Suprapubic skin (tissue), 4 donors: ENCODE measurements at regions not wholly inside any gene's neighbourhood (a gene's known extent, or its start where the extent isn't known, plus 50 kb on each side); places are given as distances from the start of the nearest gene placed in this dataset.

Experiments used
- DNase-seq, 2 donors: peaks; one replicate each; pipeline ENCODE4 v3.0.0-alpha.2; 2019; ENCODE audit warnings: low spot score in 2 of 2
- H3K27ac ChIP-seq: fragments of 200-600 bp; sonication (generic); one replicate; pipeline ENCODE4 v1.5.1; 2019
- H3K27me3 ChIP-seq: fragments of 200-600 bp; sonication (generic); one replicate; pipeline ENCODE4 v1.5.1; 2019
- H3K36me3 ChIP-seq: fragments of 200-600 bp; sonication (generic); one replicate; pipeline ENCODE4 v1.5.1; 2019
- H3K4me1 ChIP-seq: fragments of 200-600 bp; sonication (generic); one replicate; pipeline ENCODE4 v1.5.1; 2019
- H3K4me3 ChIP-seq: fragments of 200-600 bp; sonication (generic); one replicate; pipeline ENCODE4 v1.5.1; 2019; ENCODE audit warnings: mild to moderate bottlenecking
- H3K9me3 ChIP-seq: fragments of 200-600 bp; sonication (generic); one replicate; pipeline ENCODE4 v1.5.1; 2019
- CTCF ChIP-seq, 2 donors: fragments of 200-600 bp in 1 of 2; fragments of 450-650 bp in 1 of 2; sonication (generic) in 1 of 2; IDR thresholded peaks; one replicate each; pipeline ENCODE4 v1.5.1; 2016 to 2019; ENCODE audit warnings: antibody characterized with exemption in 2 of 2, mild to moderate bottlenecking in 1 of 2, moderate library complexity in 1 of 2
- EP300 ChIP-seq: sonication (generic); formaldehyde crosslinking; IDR thresholded peaks from one replicate; pipeline ENCODE4 v1.6.1; 2017; ENCODE audit warnings: antibody characterized with exemption
- POLR2A ChIP-seq, 2 donors: fragments of 450-650 bp; IDR thresholded peaks; one replicate each; pipeline ENCODE4 v1.6.1; 2017; ENCODE audit warnings: antibody characterized with exemption in 2 of 2, mild to moderate bottlenecking in 2 of 2, moderate library complexity in 2 of 2
- POLR2AphosphoS5 ChIP-seq, 3 donors: sonication (generic); formaldehyde crosslinking; IDR thresholded peaks; one replicate each; pipeline ENCODE4 v1.6.1; 2017; ENCODE audit warnings: antibody characterized with exemption in 3 of 3
- WGBS: methylation state at CpG from one replicate; pipeline ENCODE4 v1.1.5; 2018; 5-methylcytosine and 5-hydroxymethylcytosine counted together

- no peak overlapping the region for H3K4me3 ChIP-seq
- 100% methylated on average over 1 of the region's 1 CpG for WGBS
- no peaks in the 10 kb centered on the region for H3K4me1 ChIP-seq
- no peaks in the 10 kb centered on the region for H3K27me3 ChIP-seq
- no peak for TF ChIP-seq EP300
- no peak for TF ChIP-seq CTCF (IDR thresholded peaks at IDR 0.05)
- no peak for TF ChIP-seq POLR2AphosphoS5 (IDR thresholded peaks at IDR 0.05)
- no peak for TF ChIP-seq POLR2A (IDR thresholded peaks at IDR 0.05)
- no peak overlapping the region for H3K27ac ChIP-seq
- no peaks in the 10 kb centered on the region for H3K9me3 ChIP-seq
- DNase-seq: no peak
- no peaks in the 10 kb centered on the region for H3K36me3 ChIP-seq
Measured at GRCh38 chr14:43471595-43471994, 1035.5 kb downstream of the FSCB start.

GRCh38 chr14:43464968-43465367, 1042.1 kb downstream of the FSCB start:
- no peaks in the 10 kb centered on the region for H3K27me3 ChIP-seq
- no peak overlapping the region for H3K4me3 ChIP-seq
- no peaks in the 10 kb centered on the region for H3K4me1 ChIP-seq
- H3K9me3 ChIP-seq: no peaks in the 10 kb centered on the region
- H3K27ac ChIP-seq: no peak overlapping the region
- DNase-seq: no peak
- WGBS: 58% methylated on average over 1 of the region's 1 CpG
- no peak for TF ChIP-seq POLR2A (IDR thresholded peaks at IDR 0.05)
- TF ChIP-seq POLR2AphosphoS5 (IDR thresholded peaks at IDR 0.05): no peak
- TF ChIP-seq EP300: no peak
- TF ChIP-seq CTCF (IDR thresholded peaks at IDR 0.05): no peak
- no peaks in the 10 kb centered on the region for H3K36me3 ChIP-seq

- H3K36me3 ChIP-seq: no peaks in the 10 kb centered on the region
- 62% methylated on average over 5 of the region's 5 CpGs for WGBS
- H3K27ac ChIP-seq: no peak overlapping the region
Measured at GRCh38 chr14:43449291-43449690, 1057.8 kb downstream of the FSCB start.

GRCh38 chr14:43438056-43438455, 1069.0 kb downstream of the FSCB start:
- Histone ChIP-seq H3K36me3 (no peaks in the 10 kb centered on the region), H3K4me1 (no peaks in the 10 kb centered on the region), H3K27ac (no peak overlapping the region), H3K27me3 (no peaks in the 10 kb centered on the region), H3K9me3 (no peaks in the 10 kb centered on the region), H3K4me3 (no peak overlapping the region)
- no peak for DNase-seq
- no peak for TF ChIP-seq POLR2AphosphoS5 (IDR thresholded peaks at IDR 0.05)
- no peak for TF ChIP-seq EP300
- no peak for TF ChIP-seq POLR2A (IDR thresholded peaks at IDR 0.05)
- no peak for TF ChIP-seq CTCF (IDR thresholded peaks at IDR 0.05)
- WGBS: 76% methylated on average over 3 of the region's 3 CpGs

More at GRCh38 chr14:43449291-43449690, 1057.8 kb downstream of the FSCB start:
- DNase-seq: no peak
- Histone ChIP-seq H3K4me3 (no peak overlapping the region), H3K9me3 (peaks cover 8% of the 10 kb centered on the region), H3K27me3 (no peaks in the 10 kb centered on the region), H3K4me1 (no peaks in the 10 kb centered on the region)
- TF ChIP-seq EP300: no peak

- Histone ChIP-seq H3K9me3 (no peaks in the 10 kb centered on the region), H3K4me1 (no peaks in the 10 kb centered on the region), H3K27me3 (no peaks in the 10 kb centered on the region), H3K4me3 (no peak overlapping the region), H3K36me3 (no peaks in the 10 kb centered on the region), H3K27ac (no peak overlapping the region)
- no peak for TF ChIP-seq POLR2A (IDR thresholded peaks at IDR 0.05)
- TF ChIP-seq CTCF (IDR thresholded peaks at IDR 0.05): no peak
- TF ChIP-seq POLR2AphosphoS5 (IDR thresholded peaks at IDR 0.05): no peak
- TF ChIP-seq EP300: no peak
- 79% methylated on average over 4 of the region's 4 CpGs for WGBS
- no peak for DNase-seq
Measured at GRCh38 chr14:43418324-43418723, 1088.8 kb downstream of the FSCB start.

- no peak for TF ChIP-seq CTCF (IDR thresholded peaks at IDR 0.05)
- TF ChIP-seq EP300: no peak
- TF ChIP-seq POLR2AphosphoS5 (IDR thresholded peaks at IDR 0.05): no peak
- no peak for TF ChIP-seq POLR2A (IDR thresholded peaks at IDR 0.05)
- H3K4me1 ChIP-seq: no peaks in the 10 kb centered on the region
- no peak overlapping the region for H3K4me3 ChIP-seq
- no peak overlapping the region for H3K27ac ChIP-seq
- H3K27me3 ChIP-seq: no peaks in the 10 kb centered on the region
- no peak for DNase-seq
- H3K9me3 ChIP-seq: no peaks in the 10 kb centered on the region
- 96% methylated on average over 2 of the region's 2 CpGs for WGBS
- no peaks in the 10 kb centered on the region for H3K36me3 ChIP-seq
Measured at GRCh38 chr14:43413084-43413483, 1094.0 kb downstream of the FSCB start.
